ENCODE measurements at regions not wholly inside any gene's neighbourhood (a gene's known extent, or its start where the extent isn't known, plus 50 kb on each side); places are given as distances from the start of the nearest gene placed in this dataset.
"Not testable (repeated sequence)": the region's sequence is repeated elsewhere in the genome, so short reads cannot be mapped to it uniquely, and the experiment has no call there.

DNA sequence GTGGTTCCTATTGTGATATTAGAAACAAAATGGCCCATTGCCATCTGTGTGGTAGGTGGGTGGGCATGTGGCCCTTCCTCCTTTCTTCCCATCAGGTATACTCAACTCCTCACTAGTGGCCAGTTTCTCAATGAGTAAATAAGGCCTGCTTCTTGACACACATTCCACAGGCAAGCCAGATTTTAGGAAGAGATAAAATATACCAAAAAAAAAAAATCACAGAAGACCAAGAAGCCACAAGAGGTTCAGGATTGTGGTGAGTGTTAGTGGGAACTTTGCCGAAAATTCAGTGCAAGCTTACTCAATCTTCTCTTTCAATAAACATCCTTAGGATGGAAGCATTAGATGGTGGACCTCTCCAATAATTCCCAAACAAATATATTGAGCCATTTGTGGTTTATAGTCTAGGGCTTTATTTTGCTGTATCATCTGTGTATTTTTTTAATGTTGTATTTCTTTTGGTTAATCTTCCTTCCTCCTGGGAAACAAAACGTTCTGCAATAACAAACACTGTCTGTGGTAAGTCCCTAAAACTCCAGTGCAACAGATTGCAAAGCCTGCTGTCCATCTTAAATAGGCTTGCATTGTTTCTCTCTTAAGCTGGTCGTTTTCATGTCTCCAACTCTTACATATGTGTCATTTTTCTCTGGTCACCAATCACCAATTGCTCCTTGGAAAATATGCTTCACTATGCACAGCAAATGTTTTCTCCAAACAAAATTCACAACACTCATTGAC lies 289.9 kb upstream of the KITLG start:
- DNase-seq = no peak

DNA sequence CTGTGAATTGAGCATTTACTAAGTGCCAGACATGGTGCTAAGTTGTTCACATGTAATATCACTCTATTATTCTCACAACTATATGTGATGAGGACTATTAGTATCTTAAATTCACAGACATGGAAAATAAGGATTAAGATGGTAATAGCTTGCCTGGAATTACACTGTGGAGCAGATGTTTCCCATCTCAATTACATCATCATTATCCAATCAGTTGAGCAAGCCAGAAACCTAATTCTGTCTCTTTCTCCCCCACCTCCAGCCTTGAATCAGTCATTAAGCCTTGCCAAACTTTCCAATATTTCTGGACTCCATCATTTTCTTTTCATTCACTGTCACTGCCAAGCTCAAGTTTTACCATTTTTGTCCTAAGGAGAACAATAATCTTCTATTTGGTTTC lies 287.8 kb upstream of the KITLG start:
- no peak for DNase-seq

DNA sequence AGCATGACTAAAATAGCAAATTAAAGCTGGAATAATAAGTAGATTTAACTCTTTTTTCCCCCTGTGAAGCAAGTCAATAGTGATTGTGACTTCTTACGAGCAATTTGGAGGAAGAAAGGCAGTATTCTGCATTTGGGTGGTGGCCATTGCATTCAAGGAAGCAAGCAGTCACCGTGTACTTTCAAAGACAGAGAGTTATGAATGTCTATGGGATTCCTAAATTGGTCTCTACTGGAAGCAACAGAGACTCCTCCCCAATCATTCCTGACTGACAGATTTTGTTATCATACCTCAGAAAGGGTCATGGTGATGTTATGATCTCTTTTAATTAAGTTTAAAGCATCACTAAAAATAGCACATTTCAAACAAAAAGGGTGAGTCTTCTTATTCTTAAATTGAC lies 287.2 kb upstream of the KITLG start:
- no peak for DNase-seq

DNA sequence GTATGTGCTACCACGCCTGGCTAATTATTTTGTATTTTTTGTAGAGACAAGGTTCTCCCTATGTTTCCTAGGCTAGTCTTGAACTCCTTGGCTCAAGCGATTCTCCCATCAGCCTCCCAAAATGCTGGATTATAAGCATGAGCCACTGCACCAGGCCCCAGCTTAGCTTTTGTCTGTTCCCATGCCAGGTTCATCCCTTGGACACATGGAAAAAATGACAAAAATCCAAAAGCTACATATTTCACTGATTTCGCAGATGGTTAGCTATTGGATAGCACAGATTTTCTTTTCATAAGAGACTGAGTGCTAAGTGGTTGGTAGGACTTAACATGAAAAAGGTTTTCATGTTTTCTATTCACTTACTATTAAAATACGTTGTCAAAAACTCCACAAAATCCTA lies 286.6 kb upstream of the KITLG start:
- DNase-seq = peak in 1 of 2 experiments; percentile 31

DNA sequence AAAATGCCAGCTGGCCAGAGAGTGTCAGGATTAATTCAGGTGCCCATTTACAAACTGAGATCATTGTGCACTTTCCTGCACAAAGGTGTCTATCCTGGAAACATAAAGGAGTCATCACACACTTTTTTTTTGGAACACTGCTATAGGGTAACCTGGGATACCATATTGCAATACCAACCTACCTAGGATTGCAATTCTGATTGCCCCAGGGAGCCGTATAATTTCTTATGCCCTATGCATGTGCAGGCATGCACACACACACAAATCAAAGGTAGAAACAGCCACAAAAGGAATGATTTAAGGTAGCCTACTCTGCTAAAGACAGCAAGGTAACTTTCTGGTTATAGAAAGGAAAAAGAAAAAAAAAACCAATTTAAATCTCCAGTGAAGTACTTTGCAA lies 285.3 kb upstream of the KITLG start:
- no peak for DNase-seq

DNA sequence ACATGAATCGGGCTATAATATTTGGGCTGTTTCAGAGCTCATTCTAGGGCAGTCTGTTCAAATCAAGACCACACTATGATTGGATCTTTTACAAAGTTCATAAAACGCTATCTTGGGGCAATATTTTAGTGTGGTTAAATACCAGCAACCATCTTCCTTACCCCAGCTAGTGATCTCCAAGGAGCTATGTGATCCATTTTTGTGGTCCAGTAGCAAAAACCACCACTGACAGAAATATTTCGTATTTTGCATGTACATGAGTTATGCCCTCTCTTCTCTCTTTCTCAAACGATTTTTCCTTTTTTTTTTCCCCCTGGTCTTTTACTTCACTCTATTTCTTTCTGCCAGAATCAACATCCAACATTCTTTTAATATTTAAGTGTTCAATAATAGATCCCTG lies 280.6 kb upstream of the KITLG start:
- no peak for DNase-seq

DNA sequence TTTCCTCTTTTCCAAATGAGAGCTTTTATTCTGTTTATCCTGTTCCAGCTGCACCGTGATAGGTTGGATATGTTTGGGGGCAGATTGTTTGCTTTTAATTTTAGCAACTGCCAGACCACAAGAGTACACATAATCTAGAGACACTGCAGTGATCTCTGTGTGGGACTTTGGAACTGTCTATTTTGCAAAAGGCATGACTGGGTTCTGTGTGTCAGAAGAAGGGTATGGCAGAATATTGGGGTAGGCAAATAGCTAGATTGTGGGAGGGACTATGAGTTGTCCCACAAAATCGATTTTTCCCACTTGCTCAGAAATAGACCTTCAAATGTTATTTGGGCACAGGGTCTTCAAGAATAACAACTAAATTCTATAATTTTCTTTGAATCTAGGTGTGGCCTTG lies 275.9 kb upstream of the KITLG start:
- DNase-seq = no peak

DNA sequence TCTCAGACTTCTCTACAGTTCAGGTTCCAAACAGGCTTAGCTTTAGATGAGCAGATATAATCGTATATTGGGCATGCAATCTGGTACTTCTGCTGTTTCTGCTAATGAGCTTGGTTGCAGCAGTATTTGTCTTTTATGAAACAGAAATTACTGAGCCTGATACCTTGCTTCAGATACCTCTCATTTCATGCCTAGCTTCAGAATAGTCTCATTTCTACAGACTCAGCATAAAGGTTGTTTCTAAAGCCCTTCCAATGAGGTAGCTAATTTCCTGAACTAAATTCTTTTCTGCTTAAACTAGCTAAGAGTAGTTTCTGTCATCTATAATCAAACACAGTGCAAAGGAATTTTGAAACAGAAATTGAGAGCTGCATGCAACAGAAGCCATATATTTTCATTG lies 275.0 kb upstream of the KITLG start:
- no peak for DNase-seq

DNA sequence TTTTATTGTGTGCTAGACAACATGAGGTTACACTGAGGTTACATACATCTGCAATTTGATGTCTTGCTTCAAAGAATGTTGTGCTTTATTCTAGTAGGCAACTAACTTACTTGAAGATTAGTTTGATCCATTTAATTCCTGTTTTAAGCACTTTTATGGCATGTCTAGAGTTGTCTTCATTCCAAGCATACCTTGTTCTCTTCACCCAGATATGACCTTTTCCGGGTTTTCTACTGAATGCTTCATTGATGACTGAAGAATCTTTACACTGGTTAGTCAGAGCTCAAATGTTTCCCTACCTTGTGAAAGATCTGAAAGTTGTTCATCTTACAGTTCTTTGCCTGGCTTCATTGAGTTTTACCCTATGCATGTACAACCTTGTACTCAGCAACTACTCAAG lies 274.0 kb upstream of the KITLG start:
- DNase-seq = no peak

DNA sequence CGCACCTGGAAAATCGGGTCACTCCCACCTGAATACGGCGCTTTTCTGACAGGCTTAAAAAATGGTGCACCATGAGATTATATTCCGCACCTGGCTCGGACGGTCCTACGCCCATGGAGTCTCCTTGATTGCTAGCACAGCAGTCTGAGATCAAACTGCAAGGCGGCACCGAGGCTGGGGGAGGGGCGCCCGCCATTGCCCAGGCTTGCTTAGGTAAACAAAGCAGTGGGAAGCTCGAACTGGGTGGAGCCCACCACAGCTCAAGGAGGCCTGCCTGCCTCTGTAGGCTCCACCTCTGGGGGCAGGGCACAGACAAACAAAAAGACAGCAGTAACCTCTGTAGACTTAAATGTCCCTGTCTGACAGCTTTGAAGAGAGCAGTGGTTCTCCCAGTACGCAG lies 267.0 kb upstream of the KITLG start:
- DNase-seq = not testable (repeated sequence)

DNA sequence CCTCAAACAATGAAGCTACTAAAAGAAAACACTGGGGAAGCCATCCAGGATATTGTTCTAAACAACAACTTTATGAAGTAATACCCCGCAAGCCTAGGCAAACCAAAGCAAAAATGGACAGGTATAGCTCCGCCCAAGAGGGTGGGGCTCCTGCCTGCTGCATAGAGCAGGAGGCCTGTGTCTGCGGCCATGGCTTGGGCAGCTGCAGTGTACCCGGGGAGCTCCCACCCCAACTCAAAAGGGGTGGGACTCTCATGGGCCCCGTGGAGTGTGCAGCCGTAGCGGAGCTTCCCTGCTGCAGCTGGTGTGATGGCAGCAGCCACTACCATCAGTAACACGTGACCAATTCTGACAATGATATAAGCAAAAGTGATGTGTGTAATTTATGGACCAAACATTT lies 264.2 kb upstream of the KITLG start:
- DNase-seq = no peak

DNA sequence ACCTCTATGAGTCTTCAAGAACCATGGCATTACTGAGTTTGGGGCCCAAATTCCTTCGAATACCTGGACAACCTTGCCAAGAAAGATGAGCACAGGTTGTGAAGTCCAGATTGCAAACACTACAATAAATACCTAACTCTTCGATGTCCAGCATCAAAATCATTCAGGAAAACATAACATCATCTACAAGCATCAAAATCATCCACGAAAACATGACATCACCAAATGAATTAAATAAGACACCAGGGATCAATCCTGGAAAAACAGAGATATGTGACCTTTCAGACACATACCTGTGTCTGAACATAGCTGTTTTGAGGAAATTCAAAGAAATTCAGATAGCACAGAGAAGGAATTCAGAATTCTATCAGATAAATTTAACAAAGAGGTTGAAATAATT lies 262.0 kb upstream of the KITLG start:
- DNase-seq = no peak

DNA sequence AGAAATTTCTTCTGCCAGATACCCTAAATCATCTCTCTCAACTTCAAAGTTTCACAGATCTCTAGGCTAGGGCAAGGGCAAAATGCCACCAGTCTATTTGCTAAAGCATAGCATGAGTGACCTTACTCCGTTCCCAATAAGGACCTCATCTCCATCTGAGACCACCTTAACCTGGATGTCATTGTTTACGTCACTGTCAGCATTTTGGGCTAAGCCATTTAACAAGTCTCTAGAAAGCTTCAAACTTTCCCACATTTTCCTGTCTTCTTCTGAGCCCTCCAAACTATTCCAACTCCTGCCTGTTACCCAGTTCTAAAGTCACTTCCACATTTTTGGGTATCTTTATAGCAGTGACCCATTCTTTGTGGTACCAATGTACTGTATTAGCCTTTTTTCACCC lies 259.2 kb upstream of the KITLG start:
- DNase-seq = no peak

DNA sequence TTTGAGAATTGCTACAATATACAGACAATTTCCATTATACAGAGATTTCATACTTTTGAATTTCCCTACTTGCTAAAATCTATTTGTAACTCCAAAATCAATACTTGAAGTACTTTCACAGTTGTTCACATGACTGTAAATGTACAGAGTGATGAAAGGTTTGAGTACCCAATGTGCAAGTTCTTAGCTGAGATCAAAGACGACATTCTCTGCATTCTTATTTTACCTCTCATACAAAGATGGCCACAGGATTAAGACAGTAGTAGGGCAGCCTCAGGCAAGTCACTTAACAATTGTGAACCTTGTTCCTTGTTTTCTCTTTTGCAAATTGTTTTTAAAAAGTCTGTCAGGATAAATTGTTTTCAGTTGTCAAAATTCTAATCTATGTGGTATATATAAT lies 255.9 kb upstream of the KITLG start:
- no peak for DNase-seq

DNA sequence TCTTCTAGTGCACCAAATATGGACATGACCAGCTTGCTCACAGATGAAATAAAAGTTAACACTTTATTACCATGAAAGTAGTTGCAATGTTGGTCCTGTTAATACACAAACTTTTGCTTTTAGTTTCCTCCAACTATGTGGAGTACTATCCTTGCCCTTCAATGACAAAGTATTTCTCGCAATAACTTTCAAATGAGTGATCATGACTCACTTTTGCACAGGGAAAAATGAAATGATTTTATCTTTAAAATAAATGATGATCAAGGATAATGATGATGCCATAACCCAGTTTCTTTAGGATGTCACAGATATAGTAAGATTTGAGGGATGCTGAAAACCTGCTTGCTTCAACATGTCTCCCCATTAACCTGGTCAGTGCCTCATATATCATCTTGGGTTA lies 254.0 kb upstream of the KITLG start:
- no peak for DNase-seq

DNA sequence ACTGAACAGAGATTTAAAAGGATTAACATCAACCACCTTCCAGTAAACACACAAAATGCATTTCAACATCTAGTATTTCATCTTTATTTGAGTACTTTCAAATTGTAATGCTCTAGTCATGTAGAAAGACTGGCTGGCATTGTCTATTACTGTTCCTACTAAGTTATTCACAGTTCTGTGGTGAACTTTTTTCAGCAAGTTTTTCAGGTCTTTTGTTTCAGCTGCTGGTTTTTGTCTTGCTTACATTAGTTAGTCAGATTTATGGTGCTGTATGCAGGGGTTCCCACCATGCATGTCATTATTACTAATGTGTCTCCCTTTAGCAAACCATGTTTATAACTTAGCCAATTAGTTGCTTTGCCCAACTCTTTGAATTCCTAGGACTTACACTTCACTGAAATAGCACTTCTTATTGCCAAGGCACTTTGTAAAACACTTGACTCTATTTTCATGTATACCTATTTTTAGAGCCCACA lies 253.4 kb upstream of the KITLG start:
- no peak for DNase-seq

DNA sequence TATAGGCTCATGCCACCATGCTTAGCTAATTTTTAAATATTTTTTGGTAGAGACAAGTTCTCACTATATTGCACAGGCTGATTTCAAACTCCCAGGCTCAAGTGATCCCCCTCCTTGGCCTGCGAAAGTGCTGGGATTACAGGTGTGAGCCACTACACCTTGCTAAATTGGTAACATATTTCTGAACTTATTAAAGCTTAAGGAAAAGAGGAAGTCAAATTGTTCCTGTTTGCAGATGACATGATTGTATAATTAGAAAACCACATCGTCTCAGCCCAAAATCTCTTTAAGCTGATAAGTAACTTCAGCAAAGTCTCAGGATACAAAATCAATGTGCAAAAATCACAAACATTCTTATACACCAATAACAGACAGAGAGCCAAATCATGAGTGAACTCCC lies 248.3 kb upstream of the KITLG start:
- DNase-seq = not testable (repeated sequence)

DNA sequence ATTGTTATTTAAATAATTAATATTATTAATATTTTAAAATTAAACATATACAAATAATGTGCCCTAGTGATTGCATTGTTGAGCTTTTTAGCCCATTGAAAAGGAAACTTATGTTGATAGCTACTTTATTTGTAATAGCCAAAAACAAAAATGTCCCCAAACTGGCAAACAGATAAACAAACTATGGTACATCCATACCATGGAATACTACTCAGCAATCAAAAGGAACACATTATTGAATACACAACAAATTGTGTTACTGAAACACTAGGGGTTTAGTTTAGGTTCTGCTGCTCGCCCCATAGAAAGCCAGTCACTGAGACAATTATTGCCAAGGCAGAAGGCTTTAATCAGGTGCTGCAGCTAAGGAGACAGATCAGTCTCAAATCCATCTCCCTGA lies 239.7 kb upstream of the KITLG start:
- DNase-seq = no peak

DNA sequence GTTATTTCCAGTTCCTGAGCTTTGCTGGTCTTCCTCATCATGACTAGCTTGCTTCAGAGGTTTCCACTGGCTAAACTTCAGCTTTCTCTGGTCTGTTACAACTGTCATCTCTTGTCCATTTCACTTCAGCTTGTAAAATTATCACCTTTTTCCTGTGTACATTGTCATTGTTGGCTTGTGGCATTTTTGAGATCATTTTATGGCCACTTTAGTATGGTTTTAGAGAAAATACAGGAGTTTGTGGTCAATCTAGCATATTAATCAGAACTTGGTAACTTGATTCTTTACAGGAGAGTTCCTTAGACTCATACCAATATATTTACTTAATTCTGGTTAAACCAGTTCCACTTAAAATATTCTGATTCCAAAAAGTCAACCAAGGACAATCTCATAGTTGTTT lies 235.9 kb upstream of the KITLG start:
- no peak for DNase-seq

DNA sequence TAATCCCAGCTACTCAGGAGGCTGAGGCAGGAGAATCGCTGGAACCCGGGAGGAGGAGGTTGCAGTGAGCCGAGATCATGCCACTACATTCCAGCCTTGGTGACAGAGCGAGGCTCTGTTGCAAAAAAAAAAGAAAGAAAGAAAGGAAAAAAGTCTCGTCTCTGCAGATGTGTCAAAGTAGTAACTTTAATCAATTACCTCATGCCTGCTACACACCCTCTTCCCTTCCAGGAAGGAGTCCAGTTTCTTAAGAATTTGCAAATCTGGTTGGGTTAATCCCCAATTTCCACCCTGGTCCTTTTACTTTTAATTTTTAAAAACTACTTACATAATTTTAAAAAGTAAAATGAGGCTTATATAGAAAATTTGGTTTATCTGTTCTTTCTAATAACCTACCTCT lies 234.5 kb upstream of the KITLG start:
- no peak for DNase-seq

DNA sequence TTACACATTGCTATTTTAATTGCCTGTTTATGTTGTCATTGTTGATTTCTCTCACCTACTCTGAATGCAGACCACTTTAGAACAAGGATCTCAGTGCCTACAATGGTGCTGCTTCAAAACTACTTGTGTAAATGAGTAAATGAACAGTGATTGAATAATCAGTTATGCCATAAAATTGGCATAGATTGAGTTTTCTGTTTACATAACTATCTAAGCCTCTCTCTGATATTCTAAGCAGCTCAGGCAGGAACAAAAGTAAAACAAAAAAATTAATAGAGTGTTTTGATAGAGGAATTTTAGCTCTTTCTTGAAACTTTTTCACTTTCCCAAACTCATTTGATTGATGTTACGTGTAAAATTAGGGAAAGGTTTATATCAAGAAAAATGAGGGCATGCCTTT lies 232.3 kb upstream of the KITLG start:
- DNase-seq = no peak

DNA sequence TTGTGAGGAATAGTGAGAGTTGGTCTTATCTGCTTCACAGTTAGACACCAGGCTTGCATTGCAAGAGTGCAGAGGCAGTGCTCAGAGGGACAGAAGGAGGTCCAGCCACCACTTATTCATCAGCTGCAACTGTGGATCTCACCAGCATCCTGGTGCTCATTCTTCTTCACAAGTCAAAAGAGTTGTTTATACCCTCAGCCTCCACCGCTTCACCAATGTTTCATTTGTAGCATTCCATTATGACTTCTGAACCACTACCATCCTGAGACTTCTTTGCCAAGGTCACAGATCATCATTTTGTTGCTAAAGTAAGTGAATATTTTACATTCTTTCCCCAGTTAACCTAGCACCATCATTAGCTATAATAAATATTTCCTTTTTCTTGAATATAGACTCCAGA lies 230.5 kb upstream of the KITLG start:
- DNase-seq = no peak

DNA sequence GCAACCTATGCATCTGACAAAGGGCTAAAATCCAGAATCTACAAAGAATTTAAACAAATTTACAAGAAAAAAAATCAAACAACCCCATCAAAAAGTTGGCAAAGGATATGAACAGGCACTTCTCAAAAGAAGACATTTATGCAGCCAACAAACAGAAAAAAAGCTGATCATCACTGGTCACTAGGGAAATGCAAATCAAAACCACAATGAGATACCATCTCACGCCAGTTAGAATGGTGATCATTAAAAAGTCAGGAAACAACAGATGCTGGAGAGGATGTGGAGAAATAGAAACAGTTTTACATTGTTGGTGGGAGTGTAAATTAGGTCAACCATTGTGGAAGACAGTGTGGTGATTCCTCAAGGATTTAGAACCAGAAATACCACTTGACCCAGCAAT lies 229.6 kb upstream of the KITLG start:
- DNase-seq = not testable (repeated sequence)

DNA sequence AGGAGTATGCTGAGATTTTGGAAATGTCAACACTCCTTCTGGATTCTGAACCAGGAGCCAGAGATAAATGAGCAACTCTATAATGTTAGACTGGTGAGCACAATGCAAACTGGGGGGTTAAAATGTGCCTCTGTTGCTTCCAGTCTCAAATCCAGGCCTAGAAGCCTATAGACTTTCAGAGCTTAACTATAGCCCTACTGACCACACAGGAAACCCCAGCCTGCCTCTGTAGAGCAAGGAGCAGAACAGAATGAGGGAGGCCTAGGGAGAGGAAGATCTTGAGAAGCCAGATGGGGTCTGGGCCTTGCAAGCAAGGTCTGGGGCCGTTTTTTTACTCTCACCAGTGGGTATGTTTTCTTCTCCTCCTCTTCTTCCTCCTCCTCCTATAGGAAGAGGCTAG lies 225.4 kb upstream of the KITLG start:
- DNase-seq = no peak

DNA sequence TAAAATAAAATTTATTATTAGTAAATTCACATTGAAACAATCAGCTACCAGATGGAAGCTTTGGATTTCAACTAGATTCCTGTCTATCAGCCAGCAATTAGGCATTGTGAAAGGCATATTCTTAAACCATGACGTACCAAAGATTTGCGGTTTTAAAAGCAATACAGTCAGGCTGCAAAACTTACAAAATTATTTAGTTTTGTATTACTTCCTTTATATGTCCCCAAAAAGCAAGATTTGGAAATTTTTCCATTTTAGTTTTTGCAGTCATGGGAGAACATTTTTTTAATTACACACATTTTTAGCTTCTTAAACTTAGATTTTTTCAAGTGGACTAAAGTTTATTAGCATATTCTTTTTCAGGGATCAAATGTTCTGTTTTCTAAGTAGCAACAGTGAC lies 225.0 kb upstream of the KITLG start:
- DNase-seq = no peak
